ENCODE measurements at regions not wholly inside any gene's neighbourhood (a gene's known extent, or its start where the extent isn't known, plus 50 kb on each side); places are given as distances from the start of the nearest gene placed in this dataset.

DNA sequence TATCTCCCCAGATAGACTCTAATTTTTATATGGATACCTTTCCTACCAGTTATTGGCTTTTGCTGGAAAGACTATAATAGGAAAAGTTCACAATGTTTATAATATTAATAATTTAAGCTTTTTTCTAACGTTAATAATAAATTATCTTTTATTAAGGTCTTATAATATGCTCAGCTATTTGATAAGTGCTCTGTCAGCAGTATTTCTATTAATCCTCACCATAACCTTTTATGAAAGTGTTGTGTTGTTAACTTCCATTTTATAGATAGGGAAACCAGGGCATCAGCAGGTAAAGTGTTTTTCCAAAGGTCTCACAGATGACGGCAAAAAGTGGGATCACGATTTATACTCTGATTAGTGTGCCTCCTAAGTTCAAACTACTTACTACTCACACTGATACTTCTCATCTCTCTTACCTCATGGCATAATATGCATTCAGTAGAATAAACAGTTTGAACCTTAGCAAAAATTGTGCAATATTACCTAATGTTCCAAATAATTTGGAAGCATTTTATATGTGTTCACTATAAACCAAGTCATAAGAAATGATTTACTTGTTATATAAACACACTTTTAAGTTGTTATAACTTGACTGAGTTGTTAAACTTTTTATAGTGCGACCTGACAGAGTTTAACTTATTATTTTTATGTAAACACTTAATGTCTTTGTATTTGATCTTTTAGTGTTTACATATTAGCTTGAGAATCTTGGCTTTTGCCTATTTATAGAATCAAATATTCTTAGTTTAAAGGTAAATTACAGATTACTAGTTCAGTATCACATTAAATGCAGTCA lies 274.9 kb upstream of the DCBLD2 start:
- H4K20me1 ChIP-seq (ENCODE audit: insufficient read depth) = no peaks in the 10 kb centered on the region
- TF ChIP-seq SMC3 (conservative IDR thresholded peaks at IDR 0.05; ENCODE audit: poor library complexity) (no peak), POLR2AphosphoS5 (IDR thresholded peaks at IDR 0.05) (no peak), MXI1 (conservative IDR thresholded peaks at IDR 0.05; ENCODE audit: poor library complexity, severe bottlenecking) (no peak), RAD21 (conservative IDR thresholded peaks at IDR 0.05) (no peak), EZH2 (IDR thresholded peaks at IDR 0.05; ENCODE audit: borderline replicate concordance, insufficient read depth, low read length, poor library complexity, severe bottlenecking) (no peak), TAF1 (IDR thresholded peaks at IDR 0.05; ENCODE audit: low read depth) (no peak), EP300 (conservative IDR thresholded peaks at IDR 0.05; ENCODE audit: poor library complexity, severe bottlenecking) (no peak)
- TF ChIP-seq, protein P1, sequence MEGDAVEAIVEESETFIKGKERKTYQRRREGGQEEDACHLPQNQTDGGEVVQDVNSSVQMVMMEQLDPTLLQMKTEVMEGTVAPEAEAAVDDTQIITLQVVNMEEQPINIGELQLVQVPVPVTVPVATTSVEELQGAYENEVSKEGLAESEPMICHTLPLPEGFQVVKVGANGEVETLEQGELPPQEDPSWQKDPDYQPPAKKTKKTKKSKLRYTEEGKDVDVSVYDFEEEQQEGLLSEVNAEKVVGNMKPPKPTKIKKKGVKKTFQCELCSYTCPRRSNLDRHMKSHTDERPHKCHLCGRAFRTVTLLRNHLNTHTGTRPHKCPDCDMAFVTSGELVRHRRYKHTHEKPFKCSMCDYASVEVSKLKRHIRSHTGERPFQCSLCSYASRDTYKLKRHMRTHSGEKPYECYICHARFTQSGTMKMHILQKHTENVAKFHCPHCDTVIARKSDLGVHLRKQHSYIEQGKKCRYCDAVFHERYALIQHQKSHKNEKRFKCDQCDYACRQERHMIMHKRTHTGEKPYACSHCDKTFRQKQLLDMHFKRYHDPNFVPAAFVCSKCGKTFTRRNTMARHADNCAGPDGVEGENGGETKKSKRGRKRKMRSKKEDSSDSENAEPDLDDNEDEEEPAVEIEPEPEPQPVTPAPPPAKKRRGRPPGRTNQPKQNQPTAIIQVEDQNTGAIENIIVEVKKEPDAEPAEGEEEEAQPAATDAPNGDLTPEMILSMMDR (IDR thresholded peaks at IDR 0.05; ENCODE audit: poor library complexity, severe bottlenecking) = no peak
- TF ChIP-seq, protein P2, sequence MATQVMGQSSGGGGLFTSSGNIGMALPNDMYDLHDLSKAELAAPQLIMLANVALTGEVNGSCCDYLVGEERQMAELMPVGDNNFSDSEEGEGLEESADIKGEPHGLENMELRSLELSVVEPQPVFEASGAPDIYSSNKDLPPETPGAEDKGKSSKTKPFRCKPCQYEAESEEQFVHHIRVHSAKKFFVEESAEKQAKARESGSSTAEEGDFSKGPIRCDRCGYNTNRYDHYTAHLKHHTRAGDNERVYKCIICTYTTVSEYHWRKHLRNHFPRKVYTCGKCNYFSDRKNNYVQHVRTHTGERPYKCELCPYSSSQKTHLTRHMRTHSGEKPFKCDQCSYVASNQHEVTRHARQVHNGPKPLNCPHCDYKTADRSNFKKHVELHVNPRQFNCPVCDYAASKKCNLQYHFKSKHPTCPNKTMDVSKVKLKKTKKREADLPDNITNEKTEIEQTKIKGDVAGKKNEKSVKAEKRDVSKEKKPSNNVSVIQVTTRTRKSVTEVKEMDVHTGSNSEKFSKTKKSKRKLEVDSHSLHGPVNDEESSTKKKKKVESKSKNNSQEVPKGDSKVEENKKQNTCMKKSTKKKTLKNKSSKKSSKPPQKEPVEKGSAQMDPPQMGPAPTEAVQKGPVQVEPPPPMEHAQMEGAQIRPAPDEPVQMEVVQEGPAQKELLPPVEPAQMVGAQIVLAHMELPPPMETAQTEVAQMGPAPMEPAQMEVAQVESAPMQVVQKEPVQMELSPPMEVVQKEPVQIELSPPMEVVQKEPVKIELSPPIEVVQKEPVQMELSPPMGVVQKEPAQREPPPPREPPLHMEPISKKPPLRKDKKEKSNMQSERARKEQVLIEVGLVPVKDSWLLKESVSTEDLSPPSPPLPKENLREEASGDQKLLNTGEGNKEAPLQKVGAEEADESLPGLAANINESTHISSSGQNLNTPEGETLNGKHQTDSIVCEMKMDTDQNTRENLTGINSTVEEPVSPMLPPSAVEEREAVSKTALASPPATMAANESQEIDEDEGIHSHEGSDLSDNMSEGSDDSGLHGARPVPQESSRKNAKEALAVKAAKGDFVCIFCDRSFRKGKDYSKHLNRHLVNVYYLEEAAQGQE (IDR thresholded peaks at IDR 0.05; ENCODE audit: borderline replicate concordance) = no peak
- no peak overlapping the region for H3K27ac ChIP-seq (ENCODE audit: low read length)
- no peaks in the 10 kb centered on the region for H3K9me3 ChIP-seq (ENCODE audit: low read length)
- no peak overlapping the region for H3K4me2 ChIP-seq (ENCODE audit: low read length)
- no peak overlapping the region for H3K9ac ChIP-seq (ENCODE audit: low read length)
- no peaks in the 10 kb centered on the region for H3K79me2 ChIP-seq (replicated peaks; ENCODE audit: insufficient read depth, low read length)
- no peak overlapping the region for H2AFZ ChIP-seq (ENCODE audit: low read depth, low read length)
- no peak overlapping the region for H3K4me3 ChIP-seq (ENCODE audit: low read length)
- no peaks in the 10 kb centered on the region for H3K27me3 ChIP-seq (ENCODE audit: insufficient read depth, low read depth, low read length)
- no peaks in the 10 kb centered on the region for H3K9me2 ChIP-seq (ENCODE audit: insufficient read depth, low read length)
- no peaks in the 10 kb centered on the region for H3K36me3 ChIP-seq (ENCODE audit: insufficient read depth, low read length)
- H3F3A ChIP-seq (ENCODE audit: insufficient read depth, low read length, poor library complexity, severe bottlenecking) = no peaks in the 10 kb centered on the region

DNA sequence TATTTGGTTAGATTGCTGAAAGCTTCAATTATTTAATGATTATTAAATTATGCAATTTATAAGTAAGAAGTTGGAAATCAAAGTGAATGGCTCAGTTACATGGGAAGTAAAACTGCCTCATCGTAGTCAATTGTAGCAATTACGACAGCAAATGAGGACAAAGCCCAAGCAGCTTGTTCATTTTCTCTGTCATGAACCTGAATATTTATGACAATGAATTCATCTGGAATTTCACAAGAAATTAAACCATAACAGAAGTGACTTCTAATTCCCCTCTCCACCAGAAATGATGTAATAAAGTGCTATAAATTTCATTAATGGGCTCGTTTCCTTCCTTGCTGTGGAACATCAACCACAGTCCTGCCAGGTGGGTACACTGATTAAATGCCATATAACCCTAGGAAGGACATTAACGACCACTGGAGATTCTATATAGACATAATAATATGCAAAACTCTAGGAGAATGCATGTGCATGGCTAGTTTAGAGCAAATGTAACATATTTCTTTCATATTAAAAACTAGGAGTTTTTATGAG lies 273.8 kb upstream of the DCBLD2 start:
- Histone ChIP-seq H3K27ac (ENCODE audit: low read length) (no peak overlapping the region), H4K20me1 (ENCODE audit: insufficient read depth) (no peaks in the 10 kb centered on the region), H3K79me2 (replicated peaks; ENCODE audit: insufficient read depth, low read length) (no peaks in the 10 kb centered on the region), H3K9ac (ENCODE audit: low read length) (no peak overlapping the region), H3K4me2 (ENCODE audit: low read length) (no peak overlapping the region), H3K9me3 (ENCODE audit: low read length) (no peaks in the 10 kb centered on the region), H3F3A (ENCODE audit: insufficient read depth, low read length, poor library complexity, severe bottlenecking) (no peaks in the 10 kb centered on the region), H3K36me3 (ENCODE audit: insufficient read depth, low read length) (no peaks in the 10 kb centered on the region), H3K4me3 (ENCODE audit: low read length) (no peak overlapping the region), H3K9me2 (ENCODE audit: insufficient read depth, low read length) (no peaks in the 10 kb centered on the region), H2AFZ (ENCODE audit: low read depth, low read length) (no peak overlapping the region), H3K27me3 (ENCODE audit: insufficient read depth, low read depth, low read length) (no peaks in the 10 kb centered on the region)
- no peak for TF ChIP-seq MXI1 (conservative IDR thresholded peaks at IDR 0.05; ENCODE audit: poor library complexity, severe bottlenecking)
- TF ChIP-seq TAF1 (IDR thresholded peaks at IDR 0.05; ENCODE audit: low read depth) = no peak
- no peak for TF ChIP-seq EZH2 (IDR thresholded peaks at IDR 0.05; ENCODE audit: borderline replicate concordance, insufficient read depth, low read length, poor library complexity, severe bottlenecking)
- TF ChIP-seq, protein P2 (IDR thresholded peaks at IDR 0.05; ENCODE audit: borderline replicate concordance) = no peak
- TF ChIP-seq, protein P1 (IDR thresholded peaks at IDR 0.05; ENCODE audit: poor library complexity, severe bottlenecking) = no peak
- no peak for TF ChIP-seq RAD21 (conservative IDR thresholded peaks at IDR 0.05)

Measured in neural cell (in vitro differentiated cells).